Activated CD8-positive, alpha-beta T cell treated with anti-CD3 and anti-CD28 coated beads for 36 hours (primary cell): ENCODE measurements at regions not wholly inside any gene's neighbourhood (a gene's known extent, or its start where the extent isn't known, plus 50 kb on each side); places are given as distances from the start of the nearest gene placed in this dataset.

ENCODE experiments used
- ATAC-seq: fragments of 200-7000 bp; cut with Tn5 transposase; one replicate; pipeline ENCODE4 v1.10.0; 2021; ENCODE audit warnings: mild to moderate bottlenecking, moderate library complexity
- CTCF ChIA-PET: fragments of 350-600 bp; sonication (Branson Sonifier 250); formaldehyde crosslinking; loops from one replicate; lab custom pipeline; 2021; ENCODE audit warnings: antibody characterized with exemption; lab: Charles Lee
- POLR2A ChIA-PET: fragments of 350-600 bp; sonication (Branson Sonifier 250); formaldehyde crosslinking; loops from one replicate; lab custom pipeline; 2021; ENCODE audit warnings: antibody characterized with exemption; lab: Charles Lee
- DNase-seq: peaks from one replicate; pipeline ENCODE4 v3.0.0-alpha.2; 2020
- H3K27ac Mint-ChIP-seq: one replicate; pipeline ENCODE4 v1.8.0; 2021; ENCODE audit warnings: mild to moderate bottlenecking, mixed read lengths
- H3K27me3 Mint-ChIP-seq: one replicate; pipeline ENCODE4 v1.8.0; 2021; ENCODE audit warnings: mixed read lengths
- H3K36me3 Mint-ChIP-seq: one replicate; pipeline ENCODE4 v1.8.0; 2021; ENCODE audit warnings: low read depth, mixed read lengths
- H3K4me1 Mint-ChIP-seq: one replicate; pipeline ENCODE4 v1.8.0; 2021; ENCODE audit warnings: low read depth, mixed read lengths
- H3K4me3 Mint-ChIP-seq: one replicate; pipeline ENCODE4 v1.8.0; 2021; ENCODE audit warnings: mild to moderate bottlenecking, moderate library complexity, mixed read lengths
- H3K9me3 Mint-ChIP-seq: one replicate; pipeline ENCODE4 v1.8.0; 2021; ENCODE audit warnings: mixed read lengths
- CTCF ChIP-seq: fragments of 200-600 bp; IDR thresholded peaks from one replicate; pipeline ENCODE4 v1.8.0; 2022; ENCODE audit warnings: antibody characterized with exemption, mild to moderate bottlenecking
- intact Hi-C: fragments of 100-400 bp; cut with micrococcal nuclease; formaldehyde crosslinking; loops from one replicate; pipeline ENCODE4 v1.10.0; 2022

GRCh38 chr2:236700703-236701102 is 131.1 kb downstream of the ACKR3 start:
- no peaks in the 10 kb centered on the region for H3K27me3 Mint-ChIP-seq
- no peak for ATAC-seq
- ChIA-PET POLR2A (no interaction called here), CTCF (no interaction called here)
- H3K27ac Mint-ChIP-seq, result no peak overlapping the region
- no peaks in the 10 kb centered on the region for H3K4me1 Mint-ChIP-seq
- H3K4me3 Mint-ChIP-seq, result no peak overlapping the region
- no peaks in the 10 kb centered on the region for H3K9me3 Mint-ChIP-seq
- TF ChIP-seq CTCF, result no peak
- DNase-seq, result no peak
- intact Hi-C loops, result no loop called here
- H3K36me3 Mint-ChIP-seq, result no peaks in the 10 kb centered on the region

- no peak for DNase-seq
- H3K27me3 Mint-ChIP-seq, result no peaks in the 10 kb centered on the region
- no peak overlapping the region for H3K27ac Mint-ChIP-seq
- intact Hi-C loops, result no loop called here
- no peaks in the 10 kb centered on the region for H3K4me1 Mint-ChIP-seq
- H3K9me3 Mint-ChIP-seq, result no peaks in the 10 kb centered on the region
- ATAC-seq, result no peak
- no peak overlapping the region for H3K4me3 Mint-ChIP-seq
- CTCF ChIA-PET, result interaction anchor here (1.6 kb wide), 1 partner anchor 350 kb away, joined by 4 read pairs; no protein-coding TSS in a partner anchor
- TF ChIP-seq CTCF, result no peak
- POLR2A ChIA-PET, result no interaction called here
- H3K36me3 Mint-ChIP-seq, result no peaks in the 10 kb centered on the region
Measured at GRCh38 chr2:236702657-236703372, 133.2 kb downstream of the ACKR3 start.

- H3K4me1 Mint-ChIP-seq, result no peaks in the 10 kb centered on the region
- no peak for ATAC-seq
- POLR2A ChIA-PET, result no interaction called here
- H3K27me3 Mint-ChIP-seq, result no peaks in the 10 kb centered on the region
- no peaks in the 10 kb centered on the region for H3K36me3 Mint-ChIP-seq
- H3K4me3 Mint-ChIP-seq, result no peak overlapping the region
- intact Hi-C loops, result no loop called here
- no peak for TF ChIP-seq CTCF
- no peaks in the 10 kb centered on the region for H3K9me3 Mint-ChIP-seq
- no peak overlapping the region for H3K27ac Mint-ChIP-seq
- DNase-seq, result no peak
- CTCF ChIA-PET, result no interaction called here
Measured at GRCh38 chr2:236703373-236703709, 133.7 kb downstream of the ACKR3 start.

- ChIA-PET POLR2A (no interaction called here), CTCF (no interaction called here)
- H3K27me3 Mint-ChIP-seq, result no peaks in the 10 kb centered on the region
- ATAC-seq (no peak), DNase-seq (no peak)
- no peaks in the 10 kb centered on the region for H3K9me3 Mint-ChIP-seq
- no peak for TF ChIP-seq CTCF
- intact Hi-C loops, result no loop called here
- H3K4me1 Mint-ChIP-seq, result no peaks in the 10 kb centered on the region
- no peak overlapping the region for H3K27ac Mint-ChIP-seq
- no peak overlapping the region for H3K4me3 Mint-ChIP-seq
- H3K36me3 Mint-ChIP-seq, result no peaks in the 10 kb centered on the region
Measured at GRCh38 chr2:236703906-236704305, 134.3 kb downstream of the ACKR3 start.

GRCh38 chr2:236704887-236705286 is 135.3 kb downstream of the ACKR3 start:
- no peaks in the 10 kb centered on the region for H3K4me1 Mint-ChIP-seq
- CTCF ChIA-PET, result no interaction called here
- no peaks in the 10 kb centered on the region for H3K9me3 Mint-ChIP-seq

More at GRCh38 chr2:236704887-236705286, 135.3 kb downstream of the ACKR3 start:
- no peak overlapping the region for H3K27ac Mint-ChIP-seq
- POLR2A ChIA-PET, result no interaction called here
- no peak for ATAC-seq
- no peaks in the 10 kb centered on the region for H3K27me3 Mint-ChIP-seq
- no peaks in the 10 kb centered on the region for H3K36me3 Mint-ChIP-seq
- no peak for DNase-seq
- H3K4me3 Mint-ChIP-seq, result no peak overlapping the region
- TF ChIP-seq CTCF, result no peak
- intact Hi-C loops, result no loop called here
